ENCODE measurements at regions not wholly inside any gene's neighbourhood (a gene's known extent, or its start where the extent isn't known, plus 50 kb on each side); places are given as distances from the start of the nearest gene placed in this dataset.
A peak's percentile ranks its signal among the peaks of the same experiment; 100 is the strongest.

DNA sequence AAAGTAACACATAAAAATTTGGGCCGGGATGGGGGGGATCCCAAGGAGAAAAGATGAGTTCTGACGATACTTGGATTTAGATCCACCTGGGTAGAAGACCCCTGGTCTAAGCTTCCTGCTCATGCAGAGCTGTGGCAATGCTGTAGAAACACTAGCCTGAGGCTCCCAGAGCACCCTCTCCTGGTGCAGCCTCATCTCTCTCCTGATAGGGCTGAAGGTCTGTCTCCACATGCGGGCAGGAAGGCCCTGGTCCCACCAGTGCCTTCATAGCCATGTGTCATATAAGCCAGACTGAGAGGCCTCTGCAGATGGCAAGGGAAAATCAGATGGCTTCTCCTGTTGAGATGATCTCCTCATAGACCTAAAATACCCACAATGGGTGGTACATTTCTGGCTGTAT is 518.0 kb upstream of the ZFHX3 start:
- Mint-ChIP-seq H3K27me3 (peaks cover 24% of the 10 kb centered on the region), H3K4me3 (no peak overlapping the region), H3K9me3 (no peaks in the 10 kb centered on the region), H3K4me1 (ENCODE audit: unreplicated experiment) (peaks cover 8% of the 10 kb centered on the region), H3K27ac (no peak overlapping the region), H3K36me3 (no peaks in the 10 kb centered on the region)
- TF ChIP-seq, protein P1, sequence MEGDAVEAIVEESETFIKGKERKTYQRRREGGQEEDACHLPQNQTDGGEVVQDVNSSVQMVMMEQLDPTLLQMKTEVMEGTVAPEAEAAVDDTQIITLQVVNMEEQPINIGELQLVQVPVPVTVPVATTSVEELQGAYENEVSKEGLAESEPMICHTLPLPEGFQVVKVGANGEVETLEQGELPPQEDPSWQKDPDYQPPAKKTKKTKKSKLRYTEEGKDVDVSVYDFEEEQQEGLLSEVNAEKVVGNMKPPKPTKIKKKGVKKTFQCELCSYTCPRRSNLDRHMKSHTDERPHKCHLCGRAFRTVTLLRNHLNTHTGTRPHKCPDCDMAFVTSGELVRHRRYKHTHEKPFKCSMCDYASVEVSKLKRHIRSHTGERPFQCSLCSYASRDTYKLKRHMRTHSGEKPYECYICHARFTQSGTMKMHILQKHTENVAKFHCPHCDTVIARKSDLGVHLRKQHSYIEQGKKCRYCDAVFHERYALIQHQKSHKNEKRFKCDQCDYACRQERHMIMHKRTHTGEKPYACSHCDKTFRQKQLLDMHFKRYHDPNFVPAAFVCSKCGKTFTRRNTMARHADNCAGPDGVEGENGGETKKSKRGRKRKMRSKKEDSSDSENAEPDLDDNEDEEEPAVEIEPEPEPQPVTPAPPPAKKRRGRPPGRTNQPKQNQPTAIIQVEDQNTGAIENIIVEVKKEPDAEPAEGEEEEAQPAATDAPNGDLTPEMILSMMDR (conservative IDR thresholded peaks at IDR 0.05): no peak
- DNase-seq (ENCODE audit: extremely low spot score, unreplicated experiment): no peak

DNA sequence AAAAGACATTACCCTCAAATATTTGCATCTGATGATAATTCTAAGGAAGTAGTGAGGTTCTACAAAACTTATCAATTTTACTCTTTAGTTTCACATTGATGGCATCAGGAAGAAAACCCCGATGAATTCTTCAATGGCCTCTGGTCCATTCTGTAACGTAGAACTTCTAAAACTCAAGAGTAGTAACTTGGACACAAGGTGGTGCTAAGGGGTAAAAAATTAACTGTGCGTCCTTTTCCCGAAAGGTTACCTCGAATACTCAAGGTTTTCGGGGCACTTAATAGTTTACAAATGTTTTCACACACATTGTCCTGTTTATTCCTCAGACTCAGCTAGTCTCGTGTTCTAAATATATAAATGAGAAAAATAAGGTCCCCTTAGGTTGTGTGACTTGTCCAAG is 517.3 kb upstream of the ZFHX3 start:
- Mint-ChIP-seq H3K36me3 (no peaks in the 10 kb centered on the region), H3K27ac (no peak overlapping the region), H3K4me3 (no peak overlapping the region), H3K27me3 (peaks cover 24% of the 10 kb centered on the region), H3K9me3 (no peaks in the 10 kb centered on the region), H3K4me1 (ENCODE audit: unreplicated experiment) (peaks cover 14% of the 10 kb centered on the region)
- no peak for DNase-seq (ENCODE audit: extremely low spot score, unreplicated experiment)
- TF ChIP-seq, protein P1 (conservative IDR thresholded peaks at IDR 0.05): peak; percentile 58

DNA sequence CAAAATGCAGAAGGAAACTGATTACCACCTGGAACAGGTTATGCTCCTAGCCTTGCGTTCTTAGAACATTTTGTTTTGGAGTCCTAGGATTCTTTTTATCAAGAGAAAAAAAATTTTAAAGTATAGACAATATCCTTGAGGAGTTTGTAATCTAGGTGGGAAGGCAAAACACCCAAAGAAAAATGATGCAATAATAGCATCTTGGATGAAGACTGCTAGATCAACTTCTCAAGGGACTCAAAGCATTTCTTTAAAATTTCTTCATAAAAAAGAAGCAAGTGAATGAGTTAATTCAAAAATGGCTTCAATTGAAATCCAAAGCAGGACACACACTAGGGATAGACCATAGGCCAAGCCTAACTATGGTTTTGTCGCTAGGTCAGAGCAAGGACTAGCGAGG is 515.8 kb upstream of the ZFHX3 start:
- no peaks in the 10 kb centered on the region for H3K36me3 Mint-ChIP-seq
- peaks cover 8% of the 10 kb centered on the region for H3K4me1 Mint-ChIP-seq (ENCODE audit: unreplicated experiment)
- no peak overlapping the region for H3K27ac Mint-ChIP-seq
- TF ChIP-seq, protein P1 (conservative IDR thresholded peaks at IDR 0.05): no peak
- H3K27me3 Mint-ChIP-seq: peaks cover 14% of the 10 kb centered on the region
- no peak overlapping the region for H3K4me3 Mint-ChIP-seq
- no peak for DNase-seq (ENCODE audit: extremely low spot score, unreplicated experiment)
- no peaks in the 10 kb centered on the region for H3K9me3 Mint-ChIP-seq

DNA sequence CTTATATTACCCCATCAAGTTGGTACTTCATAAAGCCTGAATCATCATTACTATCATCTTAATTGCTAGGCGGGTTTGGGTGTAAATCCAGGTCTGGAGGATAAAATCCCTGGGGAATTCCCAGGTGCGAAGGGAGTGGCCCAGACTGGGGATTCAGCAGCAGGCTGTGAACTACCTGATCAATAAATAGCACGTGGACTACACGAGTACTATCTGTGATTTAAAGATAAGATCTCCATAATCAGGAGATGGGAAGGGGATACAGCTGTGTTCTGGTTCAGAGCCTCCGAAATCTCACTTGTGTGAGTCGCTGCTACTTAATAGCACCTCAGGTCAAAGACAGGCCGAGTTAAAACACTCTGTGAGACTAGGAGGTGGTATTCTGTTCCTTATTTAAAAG is 512.6 kb upstream of the ZFHX3 start:
- Mint-ChIP-seq H3K27ac (peak overlapping the region; percentile 0), H3K27me3 (no peaks in the 10 kb centered on the region), H3K9me3 (no peaks in the 10 kb centered on the region), H3K4me1 (ENCODE audit: unreplicated experiment) (peaks cover 7% of the 10 kb centered on the region), H3K4me3 (no peak overlapping the region), H3K36me3 (no peaks in the 10 kb centered on the region)
- TF ChIP-seq, protein P1 (conservative IDR thresholded peaks at IDR 0.05): no peak
- DNase-seq (ENCODE audit: extremely low spot score, unreplicated experiment): no peak

DNA sequence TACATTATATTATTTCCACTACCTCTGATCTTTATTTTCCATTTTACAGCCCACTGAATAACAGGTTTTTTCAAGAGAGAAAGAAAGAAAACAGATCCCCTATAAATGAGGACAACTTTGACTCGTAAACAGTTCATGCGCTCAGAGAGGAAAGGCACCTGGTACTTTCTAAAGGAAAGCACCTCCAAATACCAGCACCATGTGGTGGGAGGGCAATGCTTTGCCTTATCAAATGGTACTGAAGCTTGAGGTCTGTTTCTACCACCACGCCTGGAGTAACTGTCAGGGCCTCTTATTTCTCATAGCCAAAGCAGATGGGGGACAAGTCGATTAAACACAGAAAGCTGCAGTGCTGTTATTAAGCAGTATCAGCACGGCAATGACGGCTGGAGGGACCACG is 510.3 kb upstream of the ZFHX3 start:
- Mint-ChIP-seq H3K27me3 (peaks cover 3% of the 10 kb centered on the region), H3K9me3 (no peaks in the 10 kb centered on the region), H3K4me1 (ENCODE audit: unreplicated experiment) (peaks cover 7% of the 10 kb centered on the region), H3K36me3 (no peaks in the 10 kb centered on the region), H3K4me3 (no peak overlapping the region), H3K27ac (no peak overlapping the region)
- DNase-seq (ENCODE audit: extremely low spot score, unreplicated experiment): no peak
- TF ChIP-seq, protein P1 (conservative IDR thresholded peaks at IDR 0.05): no peak
